ENCODE measurements at regions not wholly inside any gene's neighbourhood (a gene's known extent, or its start where the extent isn't known, plus 50 kb on each side); places are given as distances from the start of the nearest gene placed in this dataset.
A peak's percentile ranks its signal among the peaks of the same experiment; 100 is the strongest.

DNA sequence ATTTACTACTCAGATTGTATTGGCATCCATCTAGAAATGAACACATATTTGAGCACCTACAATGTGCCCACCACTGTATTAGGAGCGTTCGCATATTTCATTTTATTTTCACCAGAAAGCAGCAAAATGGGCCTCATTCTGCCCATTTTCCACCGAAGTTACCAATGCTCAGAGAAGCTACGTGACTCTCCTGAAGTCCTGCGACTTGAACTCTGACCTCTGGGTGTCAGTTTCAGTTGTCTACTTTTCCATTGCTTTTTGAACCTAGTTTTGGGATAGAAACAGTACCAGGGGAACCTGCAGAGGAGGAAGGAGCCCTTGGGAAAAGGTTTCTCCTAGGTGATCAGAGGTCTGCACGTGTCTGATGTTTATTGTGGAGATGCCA is 139.1 kb upstream of the SDK2 start (continued):
- TF ChIP-seq, protein P1, sequence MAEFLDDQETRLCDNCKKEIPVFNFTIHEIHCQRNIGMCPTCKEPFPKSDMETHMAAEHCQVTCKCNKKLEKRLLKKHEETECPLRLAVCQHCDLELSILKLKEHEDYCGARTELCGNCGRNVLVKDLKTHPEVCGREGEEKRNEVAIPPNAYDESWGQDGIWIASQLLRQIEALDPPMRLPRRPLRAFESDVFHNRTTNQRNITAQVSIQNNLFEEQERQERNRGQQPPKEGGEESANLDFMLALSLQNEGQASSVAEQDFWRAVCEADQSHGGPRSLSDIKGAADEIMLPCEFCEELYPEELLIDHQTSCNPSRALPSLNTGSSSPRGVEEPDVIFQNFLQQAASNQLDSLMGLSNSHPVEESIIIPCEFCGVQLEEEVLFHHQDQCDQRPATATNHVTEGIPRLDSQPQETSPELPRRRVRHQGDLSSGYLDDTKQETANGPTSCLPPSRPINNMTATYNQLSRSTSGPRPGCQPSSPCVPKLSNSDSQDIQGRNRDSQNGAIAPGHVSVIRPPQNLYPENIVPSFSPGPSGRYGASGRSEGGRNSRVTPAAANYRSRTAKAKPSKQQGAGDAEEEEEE (CRISPR knock-in tag; IDR thresholded peaks at IDR 0.05; ENCODE audit: borderline replicate concordance), result no peak
- no peak for TF ChIP-seq PCBP1 (IDR thresholded peaks at IDR 0.05; ENCODE audit: borderline replicate concordance, low read depth, low read length)
- no peak for TF ChIP-seq JDP2 (CRISPR knock-in tag; IDR thresholded peaks at IDR 0.05; ENCODE audit: borderline replicate concordance)
- no peak for TF ChIP-seq SMAD3 (CRISPR knock-in tag; IDR thresholded peaks at IDR 0.05)
- no peak for TF ChIP-seq TP53 (CRISPR knock-in tag; conservative IDR thresholded peaks at IDR 0.05)
- TF ChIP-seq ZNF644 (CRISPR knock-in tag; IDR thresholded peaks at IDR 0.05; ENCODE audit: low read depth), result no peak
- TF ChIP-seq, protein P2, sequence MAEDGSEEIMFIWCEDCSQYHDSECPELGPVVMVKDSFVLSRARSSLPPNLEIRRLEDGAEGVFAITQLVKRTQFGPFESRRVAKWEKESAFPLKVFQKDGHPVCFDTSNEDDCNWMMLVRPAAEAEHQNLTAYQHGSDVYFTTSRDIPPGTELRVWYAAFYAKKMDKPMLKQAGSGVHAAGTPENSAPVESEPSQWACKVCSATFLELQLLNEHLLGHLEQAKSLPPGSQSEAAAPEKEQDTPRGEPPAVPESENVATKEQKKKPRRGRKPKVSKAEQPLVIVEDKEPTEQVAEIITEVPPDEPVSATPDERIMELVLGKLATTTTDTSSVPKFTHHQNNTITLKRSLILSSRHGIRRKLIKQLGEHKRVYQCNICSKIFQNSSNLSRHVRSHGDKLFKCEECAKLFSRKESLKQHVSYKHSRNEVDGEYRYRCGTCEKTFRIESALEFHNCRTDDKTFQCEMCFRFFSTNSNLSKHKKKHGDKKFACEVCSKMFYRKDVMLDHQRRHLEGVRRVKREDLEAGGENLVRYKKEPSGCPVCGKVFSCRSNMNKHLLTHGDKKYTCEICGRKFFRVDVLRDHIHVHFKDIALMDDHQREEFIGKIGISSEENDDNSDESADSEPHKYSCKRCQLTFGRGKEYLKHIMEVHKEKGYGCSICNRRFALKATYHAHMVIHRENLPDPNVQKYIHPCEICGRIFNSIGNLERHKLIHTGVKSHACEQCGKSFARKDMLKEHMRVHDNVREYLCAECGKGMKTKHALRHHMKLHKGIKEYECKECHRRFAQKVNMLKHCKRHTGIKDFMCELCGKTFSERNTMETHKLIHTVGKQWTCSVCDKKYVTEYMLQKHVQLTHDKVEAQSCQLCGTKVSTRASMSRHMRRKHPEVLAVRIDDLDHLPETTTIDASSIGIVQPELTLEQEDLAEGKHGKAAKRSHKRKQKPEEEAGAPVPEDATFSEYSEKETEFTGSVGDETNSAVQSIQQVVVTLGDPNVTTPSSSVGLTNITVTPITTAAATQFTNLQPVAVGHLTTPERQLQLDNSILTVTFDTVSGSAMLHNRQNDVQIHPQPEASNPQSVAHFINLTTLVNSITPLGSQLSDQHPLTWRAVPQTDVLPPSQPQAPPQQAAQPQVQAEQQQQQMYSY (CRISPR knock-in tag; IDR thresholded peaks at IDR 0.05), result no peak
- no peak for TF ChIP-seq MTF2 (CRISPR knock-in tag; IDR thresholded peaks at IDR 0.05; ENCODE audit: borderline replicate concordance)
- TF ChIP-seq NCOR1 (IDR thresholded peaks at IDR 0.05; ENCODE audit: borderline replicate concordance, low read length), result no peak
- no peak for TF ChIP-seq TSC22D2 (CRISPR knock-in tag; IDR thresholded peaks at IDR 0.05; ENCODE audit: borderline replicate concordance)
- no peak for TF ChIP-seq ZC3H4 (CRISPR knock-in tag; IDR thresholded peaks at IDR 0.05; ENCODE audit: borderline replicate concordance)
- TF ChIP-seq, protein P3, sequence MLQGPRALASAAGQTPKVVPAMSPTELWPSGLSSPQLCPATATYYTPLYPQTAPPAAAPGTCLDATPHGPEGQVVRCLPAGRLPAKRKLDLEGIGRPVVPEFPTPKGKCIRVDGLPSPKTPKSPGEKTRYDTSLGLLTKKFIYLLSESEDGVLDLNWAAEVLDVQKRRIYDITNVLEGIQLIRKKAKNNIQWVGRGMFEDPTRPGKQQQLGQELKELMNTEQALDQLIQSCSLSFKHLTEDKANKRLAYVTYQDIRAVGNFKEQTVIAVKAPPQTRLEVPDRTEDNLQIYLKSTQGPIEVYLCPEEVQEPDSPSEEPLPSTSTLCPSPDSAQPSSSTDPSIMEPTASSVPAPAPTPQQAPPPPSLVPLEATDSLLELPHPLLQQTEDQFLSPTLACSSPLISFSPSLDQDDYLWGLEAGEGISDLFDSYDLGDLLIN (CRISPR knock-in tag; IDR thresholded peaks at IDR 0.05; ENCODE audit: borderline replicate concordance), result no peak
- no peak for TF ChIP-seq ZNF12 (CRISPR knock-in tag; IDR thresholded peaks at IDR 0.05)
- TF ChIP-seq, protein P4, sequence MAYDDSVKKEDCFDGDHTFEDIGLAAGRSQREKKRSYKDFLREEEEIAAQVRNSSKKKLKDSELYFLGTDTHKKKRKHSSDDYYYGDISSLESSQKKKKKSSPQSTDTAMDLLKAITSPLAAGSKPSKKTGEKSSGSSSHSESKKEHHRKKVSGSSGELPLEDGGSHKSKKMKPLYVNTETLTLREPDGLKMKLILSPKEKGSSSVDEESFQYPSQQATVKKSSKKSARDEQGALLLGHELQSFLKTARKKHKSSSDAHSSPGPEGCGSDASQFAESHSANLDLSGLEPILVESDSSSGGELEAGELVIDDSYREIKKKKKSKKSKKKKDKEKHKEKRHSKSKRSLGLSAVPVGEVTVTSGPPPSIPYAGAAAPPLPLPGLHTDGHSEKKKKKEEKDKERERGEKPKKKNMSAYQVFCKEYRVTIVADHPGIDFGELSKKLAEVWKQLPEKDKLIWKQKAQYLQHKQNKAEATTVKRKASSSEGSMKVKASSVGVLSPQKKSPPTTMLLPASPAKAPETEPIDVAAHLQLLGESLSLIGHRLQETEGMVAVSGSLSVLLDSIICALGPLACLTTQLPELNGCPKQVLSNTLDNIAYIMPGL (CRISPR knock-in tag; IDR thresholded peaks at IDR 0.05; ENCODE audit: borderline replicate concordance in 1 of 2, low read depth in 1 of 2), result no peak
- peak; percentile 28; the same call in 1 of the 2 replicates for TF ChIP-seq SAP130 (CRISPR knock-in tag; IDR thresholded peaks at IDR 0.05; ENCODE audit: low read depth)
- TF ChIP-seq, protein P5, sequence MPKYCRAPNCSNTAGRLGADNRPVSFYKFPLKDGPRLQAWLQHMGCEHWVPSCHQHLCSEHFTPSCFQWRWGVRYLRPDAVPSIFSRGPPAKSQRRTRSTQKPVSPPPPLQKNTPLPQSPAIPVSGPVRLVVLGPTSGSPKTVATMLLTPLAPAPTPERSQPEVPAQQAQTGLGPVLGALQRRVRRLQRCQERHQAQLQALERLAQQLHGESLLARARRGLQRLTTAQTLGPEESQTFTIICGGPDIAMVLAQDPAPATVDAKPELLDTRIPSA (CRISPR knock-in tag; IDR thresholded peaks at IDR 0.05; ENCODE audit: borderline replicate concordance), result no peak
- no peak for TF ChIP-seq TCF7 (IDR thresholded peaks at IDR 0.05; ENCODE audit: low read depth)

Data from HepG2 (cell line).